Sigmoid colon (tissue), 4 donors: ENCODE measurements at regions not wholly inside any gene's neighbourhood (a gene's known extent, or its start where the extent isn't known, plus 50 kb on each side); places are given as distances from the start of the nearest gene placed in this dataset.

Experiments used
- EP300 ChIP-seq, 4 donors: sonication (generic); formaldehyde crosslinking; IDR thresholded peaks; one replicate each; pipeline ENCODE4 v1.6.1; 2017; ENCODE audit warnings: antibody characterized with exemption in 4 of 4
- POLR2A ChIP-seq, 2 donors: fragments of 450-650 bp; IDR thresholded peaks; one replicate each; pipeline ENCODE4 v1.6.1; 2016; ENCODE audit warnings: antibody characterized with exemption in 2 of 2, mild to moderate bottlenecking in 2 of 2, moderate library complexity in 2 of 2
- TF ChIP-seq, protein P1 (sequence below), 4 experiments: fragments of 450-650 bp in 3 of 4; fragments of 200-600 bp in 1 of 4; IDR thresholded peaks; one replicate each; pipeline ENCODE4 v1.5.1; 2016 to 2019; ENCODE audit warnings: antibody characterized with exemption in 4 of 4, mild to moderate bottlenecking in 3 of 4, moderate library complexity in 2 of 4

DNA sequence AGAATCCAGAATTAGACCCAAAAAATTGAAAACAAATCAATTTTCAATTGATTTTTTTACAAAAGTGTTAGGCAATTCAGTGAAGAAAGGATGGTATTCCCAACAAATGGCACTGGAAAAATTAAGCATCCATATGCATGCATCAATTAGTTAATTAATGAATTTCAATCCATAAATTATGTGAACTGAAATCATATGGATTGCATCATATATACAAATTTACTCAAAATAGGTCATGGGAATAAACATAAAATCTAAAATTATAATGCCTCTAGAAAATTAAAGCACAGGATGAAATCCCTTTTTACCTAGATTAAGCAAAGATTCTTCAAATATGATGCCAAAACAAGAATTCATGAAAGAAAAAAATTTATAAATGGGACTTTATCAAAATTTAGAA, 213.9 kb upstream of the KLHL29 start:
- TF ChIP-seq, protein P1, sequence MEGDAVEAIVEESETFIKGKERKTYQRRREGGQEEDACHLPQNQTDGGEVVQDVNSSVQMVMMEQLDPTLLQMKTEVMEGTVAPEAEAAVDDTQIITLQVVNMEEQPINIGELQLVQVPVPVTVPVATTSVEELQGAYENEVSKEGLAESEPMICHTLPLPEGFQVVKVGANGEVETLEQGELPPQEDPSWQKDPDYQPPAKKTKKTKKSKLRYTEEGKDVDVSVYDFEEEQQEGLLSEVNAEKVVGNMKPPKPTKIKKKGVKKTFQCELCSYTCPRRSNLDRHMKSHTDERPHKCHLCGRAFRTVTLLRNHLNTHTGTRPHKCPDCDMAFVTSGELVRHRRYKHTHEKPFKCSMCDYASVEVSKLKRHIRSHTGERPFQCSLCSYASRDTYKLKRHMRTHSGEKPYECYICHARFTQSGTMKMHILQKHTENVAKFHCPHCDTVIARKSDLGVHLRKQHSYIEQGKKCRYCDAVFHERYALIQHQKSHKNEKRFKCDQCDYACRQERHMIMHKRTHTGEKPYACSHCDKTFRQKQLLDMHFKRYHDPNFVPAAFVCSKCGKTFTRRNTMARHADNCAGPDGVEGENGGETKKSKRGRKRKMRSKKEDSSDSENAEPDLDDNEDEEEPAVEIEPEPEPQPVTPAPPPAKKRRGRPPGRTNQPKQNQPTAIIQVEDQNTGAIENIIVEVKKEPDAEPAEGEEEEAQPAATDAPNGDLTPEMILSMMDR (IDR thresholded peaks at IDR 0.05): no peak
- TF ChIP-seq POLR2A (IDR thresholded peaks at IDR 0.05) (no peak), EP300 (IDR thresholded peaks at IDR 0.05) (no peak)
